NCI-H1105 treated with DMSO at 0.1 percent for 48 hours (cell line): ENCODE measurements at regions not wholly inside any gene's neighbourhood (a gene's known extent, or its start where the extent isn't known, plus 50 kb on each side); places are given as distances from the start of the nearest gene placed in this dataset.

ENCODE experiments used
- DNase-seq: peaks from one replicate; lab custom pipeline; 2025; lab: John Stamatoyannopoulos, UW

- no peak for DNase-seq
Measured at GRCh38 chr10:88129013-88129412, 265.6 kb downstream of the PTEN start.

- no peak for DNase-seq
Measured at GRCh38 chr10:88130912-88131311, 267.5 kb downstream of the PTEN start.

GRCh38 chr10:88131511-88132139 is 268.2 kb downstream of the PTEN start:
- DNase-seq: peak; percentile 76

GRCh38 chr10:88136712-88137111 is 273.3 kb downstream of the PTEN start:
- no peak for DNase-seq

GRCh38 chr10:88138319-88138848 is 275.0 kb downstream of the PTEN start:
- DNase-seq: no peak

- no peak for DNase-seq
Measured at GRCh38 chr10:88147000-88147798, 283.8 kb downstream of the PTEN start.

GRCh38 chr10:88149906-88150305 is 286.5 kb downstream of the PTEN start:
- DNase-seq: no peak

- DNase-seq: no peak
Measured at GRCh38 chr10:88150339-88150738, 286.9 kb downstream of the PTEN start.

GRCh38 chr10:88152728-88153133 is 289.3 kb downstream of the PTEN start:
- DNase-seq: no peak

- DNase-seq: no peak
Measured at GRCh38 chr10:88154596-88155250, 291.3 kb downstream of the PTEN start.

- no peak for DNase-seq
Measured at GRCh38 chr10:88156341-88156740, 292.9 kb downstream of the PTEN start.

GRCh38 chr10:88157981-88158465 is 294.6 kb downstream of the PTEN start:
- no peak for DNase-seq

GRCh38 chr10:88158526-88159122 is 295.2 kb downstream of the PTEN start:
- no peak for DNase-seq

- no peak for DNase-seq
Measured at GRCh38 chr10:88159127-88159829, 295.9 kb downstream of the PTEN start.

- DNase-seq: no peak
Measured at GRCh38 chr10:88161070-88161469, 297.6 kb downstream of the PTEN start.

- no peak for DNase-seq
Measured at GRCh38 chr10:88161756-88162155, 298.3 kb downstream of the PTEN start.

GRCh38 chr10:88162852-88163251 is 299.4 kb downstream of the PTEN start:
- DNase-seq: no peak

- no peak for DNase-seq
Measured at GRCh38 chr10:88163572-88163971, 300.1 kb downstream of the PTEN start.

- no peak for DNase-seq
Measured at GRCh38 chr10:88164471-88164870, 301.0 kb downstream of the PTEN start.

GRCh38 chr10:88165849-88166271 is 302.4 kb downstream of the PTEN start:
- no peak for DNase-seq

GRCh38 chr10:88168171-88169036 is 305.0 kb downstream of the PTEN start:
- DNase-seq: no peak
